Activated naive CD4-positive, alpha-beta T cell (primary cell): ENCODE measurements at regions not wholly inside any gene's neighbourhood (a gene's known extent, or its start where the extent isn't known, plus 50 kb on each side); places are given as distances from the start of the nearest gene placed in this dataset.

Experiments used
- DNase-seq, 4 experiments: peaks; one replicate each; lab custom pipeline; 2025; lab: John Stamatoyannopoulos, UW

GRCh38 chr20:58162986-58163385 lies 65.5 kb downstream of the ANKRD60 start:
- no peak for DNase-seq

- no peak for DNase-seq
Observed at GRCh38 chr20:58161192-58161591, 67.3 kb downstream of the ANKRD60 start.

DNA sequence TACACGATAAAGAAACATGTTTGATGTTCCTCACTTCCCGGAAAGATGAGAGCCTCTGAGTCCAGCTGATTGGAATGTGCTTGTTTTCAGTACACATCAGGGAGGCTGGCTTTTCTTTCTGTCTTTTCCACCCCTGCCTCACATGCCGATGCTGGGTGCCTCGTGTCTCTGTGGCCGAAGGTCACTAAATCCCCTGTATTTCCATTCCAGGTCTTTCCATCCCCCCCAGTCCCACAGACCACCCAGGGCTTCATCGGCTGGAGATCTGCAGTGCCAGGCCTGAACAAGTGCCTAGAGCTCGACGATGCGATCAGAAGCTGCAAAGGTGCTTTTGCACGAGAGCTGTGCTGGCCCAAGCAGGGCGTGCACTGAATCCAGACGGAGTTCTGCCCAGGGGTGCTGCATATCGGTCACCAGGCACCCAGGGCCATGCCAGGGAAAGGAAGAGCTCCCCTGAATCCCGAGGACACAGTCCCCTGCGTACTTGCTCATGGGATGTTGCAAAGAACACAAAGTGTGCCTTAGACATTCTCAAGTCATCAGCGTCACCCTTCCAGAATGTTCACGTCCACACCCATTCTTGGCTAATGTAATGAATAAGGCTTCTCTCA lies 67.9 kb downstream of the ANKRD60 start:
- no peak for DNase-seq

DNA sequence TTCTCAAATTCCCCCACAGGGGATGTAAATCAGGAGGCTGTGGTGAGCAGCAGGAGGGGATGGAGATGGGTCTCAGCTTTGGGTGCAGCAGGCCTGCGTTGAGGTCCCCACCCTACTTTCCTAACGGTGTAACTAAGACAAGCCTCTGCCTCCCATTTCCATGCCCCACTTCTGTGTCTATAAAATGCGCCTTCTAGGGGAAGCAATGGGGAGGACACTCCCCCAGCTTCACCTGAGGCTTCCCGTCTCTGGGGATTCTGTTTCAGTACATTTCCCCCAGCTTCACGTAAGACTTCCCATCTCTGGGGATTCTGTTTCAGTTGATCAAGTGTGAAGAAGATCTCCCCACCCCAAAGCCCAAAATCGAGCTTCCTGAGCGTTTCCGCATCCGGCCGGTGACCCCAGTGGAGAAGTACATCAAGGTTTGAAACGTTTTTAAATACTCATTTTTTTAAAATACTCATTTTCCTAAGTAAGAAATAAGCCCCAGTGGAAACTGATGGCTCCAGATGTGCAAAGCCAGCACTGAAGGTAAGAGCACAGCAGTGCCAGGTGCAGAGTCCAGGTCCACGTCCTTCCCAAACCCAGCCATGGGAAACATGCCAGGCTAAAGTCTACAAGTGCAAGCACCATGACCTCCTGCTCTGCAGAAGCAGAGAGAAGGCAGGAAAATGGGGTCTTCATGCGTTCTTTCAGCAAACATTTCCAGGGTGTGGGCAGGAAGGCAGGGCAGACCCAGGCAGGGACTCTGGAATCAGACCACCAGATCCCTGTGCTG lies 73.1 kb downstream of the ANKRD60 start:
- DNase-seq, result no peak

GRCh38 chr20:58154113-58154512 lies 74.3 kb downstream of the ANKRD60 start:
- DNase-seq, result no peak

- no peak for DNase-seq
Observed at GRCh38 chr20:58153121-58153520, 75.3 kb downstream of the ANKRD60 start.

GRCh38 chr20:58150772-58151171 lies 77.7 kb downstream of the ANKRD60 start:
- DNase-seq, result no peak

- no peak for DNase-seq
Observed at GRCh38 chr20:58149437-58150091, 78.9 kb downstream of the ANKRD60 start.

DNA sequence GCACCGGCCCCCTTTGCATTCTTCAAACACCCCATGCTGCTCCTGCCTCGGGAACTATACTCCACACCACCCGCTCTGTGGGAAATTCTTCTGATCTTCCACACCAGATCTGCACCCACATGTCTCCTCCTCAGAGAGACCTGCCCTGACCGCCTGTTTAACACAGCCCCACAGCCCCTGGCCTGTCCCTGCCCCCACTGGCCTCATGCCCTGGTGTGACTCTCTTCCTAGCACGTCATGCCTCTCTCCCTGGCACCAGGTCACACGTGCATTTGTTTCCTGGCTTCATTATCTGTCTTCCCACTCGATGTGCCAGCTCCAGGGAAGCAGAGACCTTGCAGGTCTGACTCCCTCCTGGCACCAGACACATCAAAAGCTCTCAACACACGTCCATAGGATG lies 79.6 kb downstream of the ANKRD60 start:
- no peak for DNase-seq

DNA sequence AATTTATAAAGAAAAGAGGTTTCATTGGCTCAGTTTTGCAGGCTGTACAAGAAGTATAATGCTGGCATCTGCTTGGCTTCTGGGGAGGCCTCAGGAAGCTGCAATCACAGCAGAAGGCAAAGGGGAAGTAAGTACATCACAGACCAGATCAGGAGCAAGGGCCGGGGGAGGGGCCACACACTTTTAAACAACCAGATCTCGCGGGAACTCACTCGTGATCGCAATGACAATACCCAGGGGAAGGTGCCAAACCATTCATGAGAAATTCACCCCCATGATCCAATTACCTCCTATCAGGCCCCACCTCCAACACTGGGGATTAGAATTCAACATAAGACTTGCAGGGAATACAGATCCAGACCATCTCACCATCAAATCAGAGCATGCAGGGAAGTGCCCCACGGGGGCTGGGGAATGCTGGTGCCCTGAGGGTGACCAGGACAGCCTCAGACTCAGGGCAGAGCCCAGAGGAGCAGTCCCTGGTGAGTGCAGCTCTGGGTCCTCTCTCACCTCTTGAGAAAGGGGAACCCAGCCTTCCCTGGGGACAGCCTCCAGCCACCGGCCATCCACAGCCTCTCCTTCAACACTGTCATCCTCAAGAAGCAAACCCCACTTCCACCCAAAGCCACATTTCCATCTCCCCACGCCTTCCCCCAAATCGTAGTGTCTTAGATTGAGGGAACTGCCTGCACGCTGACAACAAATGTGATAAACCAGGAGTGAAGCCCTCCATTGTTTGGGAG lies 80.7 kb downstream of the ANKRD60 start:
- DNase-seq, result no peak

DNA sequence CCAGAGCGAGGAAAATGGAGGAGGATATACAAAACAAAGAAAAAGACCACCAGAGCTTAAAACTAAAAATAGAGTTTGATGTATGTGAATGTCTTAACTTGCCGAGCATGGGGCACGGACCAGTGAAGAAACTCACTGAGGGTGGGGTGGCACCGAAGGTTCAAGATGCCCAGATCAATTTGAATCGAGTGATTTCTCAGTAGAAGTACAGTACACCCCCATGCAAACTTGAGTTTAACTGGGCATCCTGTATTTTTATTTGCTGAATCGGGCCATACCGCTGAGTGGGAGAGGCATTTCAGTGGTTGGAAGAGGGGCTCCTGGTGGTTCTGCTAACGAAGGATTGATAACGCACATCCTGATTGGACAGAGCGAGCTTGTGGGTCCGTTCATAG lies 81.7 kb downstream of the ANKRD60 start:
- DNase-seq, result no peak

DNA sequence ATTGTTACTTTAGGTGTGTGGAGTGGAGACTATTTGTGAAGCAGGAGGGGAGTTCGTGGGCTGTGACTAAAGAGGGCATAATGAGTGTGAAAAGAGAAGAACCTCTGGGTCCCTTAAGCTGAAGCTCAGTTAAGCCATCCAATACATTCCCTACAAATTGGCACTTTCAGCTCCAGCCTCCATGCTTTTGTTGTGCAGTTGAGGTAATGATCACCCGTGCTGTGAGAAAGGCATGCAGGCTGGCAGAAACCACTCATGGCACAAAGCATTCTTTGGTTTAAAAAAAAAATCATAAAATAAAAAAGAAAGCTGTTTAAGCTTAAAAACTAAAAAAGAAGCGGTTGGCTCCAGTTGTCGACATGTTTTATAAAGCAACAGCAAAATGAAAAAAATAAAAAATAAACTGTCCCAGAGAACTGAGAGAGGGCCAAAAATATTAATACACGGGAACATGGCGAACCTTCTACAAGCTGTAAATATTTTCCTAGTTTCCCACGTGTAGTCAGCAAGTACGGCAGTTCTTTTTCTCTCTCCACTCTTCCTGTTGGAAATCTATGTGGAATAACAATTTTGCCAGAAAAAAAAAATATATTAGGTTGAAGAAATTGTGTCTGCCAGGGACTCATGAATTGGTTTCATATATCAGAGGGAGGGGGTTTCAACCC lies 82.2 kb downstream of the ANKRD60 start:
- no peak for DNase-seq

DNA sequence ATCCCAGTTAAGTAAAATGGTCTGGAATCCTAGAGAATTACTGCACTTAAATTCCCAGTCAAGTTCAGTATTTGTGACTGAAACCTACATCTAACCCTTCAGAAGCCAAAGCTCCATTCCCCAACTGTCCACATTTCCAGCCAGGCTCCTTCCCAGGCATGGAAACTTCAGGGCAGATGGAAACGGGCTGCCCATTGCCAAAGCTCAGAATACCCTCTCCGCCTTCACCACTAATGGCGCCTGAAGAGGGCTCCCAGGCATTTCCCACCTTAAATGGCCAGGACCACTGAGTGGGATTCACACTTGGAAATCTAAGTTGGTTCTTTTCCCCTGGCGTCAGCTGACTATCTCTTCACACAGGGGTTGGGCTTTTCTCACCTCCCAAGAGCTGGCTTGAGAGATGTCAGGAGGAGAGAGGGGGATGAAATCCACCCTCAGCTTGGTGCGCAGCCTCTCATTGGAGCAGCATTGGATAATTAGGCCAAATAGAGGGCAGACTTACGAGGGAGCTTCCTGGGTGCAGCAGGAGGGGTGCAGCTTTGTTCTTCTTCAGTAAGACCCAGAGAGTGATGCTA lies 82.9 kb downstream of the ANKRD60 start:
- no peak for DNase-seq

- DNase-seq, result no peak
Observed at GRCh38 chr20:58144096-58144495, 84.4 kb downstream of the ANKRD60 start.

GRCh38 chr20:58143531-58143930 lies 84.9 kb downstream of the ANKRD60 start:
- DNase-seq, result no peak

DNA sequence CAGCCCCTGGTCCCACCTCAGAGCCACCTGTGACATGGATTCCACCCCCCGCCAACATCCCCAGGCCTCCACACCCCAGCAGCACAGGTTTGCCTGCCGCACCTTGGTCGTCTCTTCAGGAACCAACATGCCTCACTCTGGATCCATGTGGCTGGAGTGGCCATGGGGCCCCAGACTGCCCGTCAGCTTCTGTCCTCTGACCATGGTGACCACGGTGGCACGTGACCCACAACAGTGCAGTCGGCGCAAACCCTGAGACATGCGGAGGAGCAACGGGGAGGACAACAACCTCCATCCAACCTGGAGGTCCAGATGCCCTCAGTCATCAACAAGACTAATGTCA lies 85.6 kb downstream of the ANKRD60 start:
- DNase-seq, result no peak

DNA sequence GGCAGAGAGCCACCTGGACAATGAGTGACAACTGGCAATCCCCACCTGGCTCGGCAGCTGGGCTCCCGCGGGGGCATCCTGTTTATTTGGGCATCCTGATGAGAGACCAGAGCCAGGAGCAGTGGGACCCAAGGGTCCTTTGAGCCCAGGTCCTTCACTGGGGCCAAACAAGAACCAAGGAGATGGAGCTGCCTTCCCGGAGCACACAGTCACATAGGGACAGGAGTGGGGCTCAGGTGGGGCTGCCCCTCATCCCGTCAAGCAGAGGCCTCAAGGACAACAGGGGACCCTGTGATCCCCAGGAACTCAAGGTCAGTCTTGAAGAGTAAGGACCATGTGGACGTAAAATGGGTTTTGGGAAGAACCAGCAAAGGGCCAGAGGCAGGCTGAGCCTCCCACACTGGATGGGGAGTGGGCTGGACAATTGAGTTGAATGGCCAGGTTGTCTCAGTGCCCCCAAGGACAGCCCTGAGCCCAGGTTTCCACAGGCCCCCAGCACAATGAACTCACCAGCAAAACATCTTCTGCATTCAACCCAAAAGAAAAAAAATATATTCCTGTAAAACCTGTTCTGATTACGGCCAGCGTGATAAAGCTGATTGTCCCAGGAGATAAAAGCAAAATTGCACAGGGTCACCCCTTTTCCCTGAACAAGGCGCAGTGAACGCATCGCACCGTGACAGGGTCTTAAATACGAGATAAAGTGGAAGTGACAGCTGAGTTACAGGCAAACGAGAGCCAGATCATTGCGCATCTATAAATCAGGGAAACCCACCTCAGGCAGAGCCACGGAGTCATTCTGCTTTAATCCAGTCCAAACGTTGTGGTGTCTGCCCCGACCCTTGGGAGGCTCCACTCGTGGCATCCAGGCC lies 86.2 kb downstream of the ANKRD60 start:
- DNase-seq, result no peak

GRCh38 chr20:58141496-58141895 lies 87.0 kb downstream of the ANKRD60 start:
- DNase-seq, result no peak

GRCh38 chr20:58140787-58141425 lies 87.5 kb downstream of the ANKRD60 start:
- no peak for DNase-seq
